ENCODE measurements at regions not wholly inside any gene's neighbourhood (a gene's known extent, or its start where the extent isn't known, plus 50 kb on each side); places are given as distances from the start of the nearest gene placed in this dataset.

- no peak for TF ChIP-seq CTCF (IDR thresholded peaks at IDR 0.05; ENCODE audit: extremely low read depth in 1 of 2, insufficient read depth in 1 of 2, low read depth in 1 of 2, low read length in 2 of 2)
- TF ChIP-seq EZH2 (IDR thresholded peaks at IDR 0.05; ENCODE audit: borderline replicate concordance, low read depth, low read length, severe bottlenecking), result no peak
- no peak for TF ChIP-seq POLR2A (IDR thresholded peaks at IDR 0.05; ENCODE audit: low read depth, low read length)
- no peak for TF ChIP-seq POLR2AphosphoS5 (IDR thresholded peaks at IDR 0.05; ENCODE audit: insufficient read depth, low read depth, low read length)
- no peak for TF ChIP-seq JUN (IDR thresholded peaks at IDR 0.05; ENCODE audit: borderline replicate concordance, insufficient read depth, insufficient read length, low read depth)
- no peak for TF ChIP-seq MAX (IDR thresholded peaks at IDR 0.05; ENCODE audit: insufficient read depth, insufficient read length)
- TF ChIP-seq MYC (IDR thresholded peaks at IDR 0.05; ENCODE audit: low read depth, low read length), result no peak
- no peak for TF ChIP-seq FOS (IDR thresholded peaks at IDR 0.05; ENCODE audit: borderline replicate concordance, insufficient read depth, low read length)
Measured at GRCh38 chr5:111926026-111926425, 169.0 kb upstream of the NREP start.
